ENCODE measurements at regions not wholly inside any gene's neighbourhood (a gene's known extent, or its start where the extent isn't known, plus 50 kb on each side); places are given as distances from the start of the nearest gene placed in this dataset.

GRCh38 chr21:20527731-20528460 lies 470.3 kb upstream of the NCAM2 start:
- DNase-seq (ENCODE audit: low read depth), result no peak

- DNase-seq (ENCODE audit: low read depth), result no peak
Observed at GRCh38 chr21:20537130-20537529, 461.1 kb upstream of the NCAM2 start.

- DNase-seq (ENCODE audit: low read depth), result no peak
Observed at GRCh38 chr21:20538039-20538658, 460.1 kb upstream of the NCAM2 start.

GRCh38 chr21:20545454-20545853 lies 452.8 kb upstream of the NCAM2 start:
- no peak for DNase-seq (ENCODE audit: low read depth)

GRCh38 chr21:20551939-20552338 lies 446.3 kb upstream of the NCAM2 start:
- DNase-seq (ENCODE audit: low read depth), result no peak

GRCh38 chr21:20554785-20555184 lies 443.4 kb upstream of the NCAM2 start:
- no peak for DNase-seq (ENCODE audit: low read depth)

GRCh38 chr21:20570824-20571232 lies 427.4 kb upstream of the NCAM2 start:
- no peak for DNase-seq (ENCODE audit: low read depth)

GRCh38 chr21:20572582-20572981 lies 425.6 kb upstream of the NCAM2 start:
- no peak for DNase-seq (ENCODE audit: low read depth)

GRCh38 chr21:20581361-20581760 lies 416.8 kb upstream of the NCAM2 start:
- DNase-seq (ENCODE audit: low read depth), result no peak

GRCh38 chr21:20591284-20591683 lies 406.9 kb upstream of the NCAM2 start:
- DNase-seq (ENCODE audit: low read depth), result peak; percentile 34

GRCh38 chr21:20592463-20592862 lies 405.7 kb upstream of the NCAM2 start:
- no peak for DNase-seq (ENCODE audit: low read depth)

- no peak for DNase-seq (ENCODE audit: low read depth)
Observed at GRCh38 chr21:20603236-20603635, 395.0 kb upstream of the NCAM2 start.

- no peak for DNase-seq (ENCODE audit: low read depth)
Observed at GRCh38 chr21:20611008-20611407, 387.2 kb upstream of the NCAM2 start.

GRCh38 chr21:20613654-20614053 lies 384.6 kb upstream of the NCAM2 start:
- DNase-seq (ENCODE audit: low read depth), result no peak

GRCh38 chr21:20617130-20617529 lies 381.1 kb upstream of the NCAM2 start:
- DNase-seq (ENCODE audit: low read depth), result no peak

- no peak for DNase-seq (ENCODE audit: low read depth)
Observed at GRCh38 chr21:20618878-20619277, 379.3 kb upstream of the NCAM2 start.

- DNase-seq (ENCODE audit: low read depth), result no peak
Observed at GRCh38 chr21:20627594-20627993, 370.6 kb upstream of the NCAM2 start.

- DNase-seq (ENCODE audit: low read depth), result peak; percentile 29
Observed at GRCh38 chr21:20631633-20632032, 366.6 kb upstream of the NCAM2 start.

GRCh38 chr21:20639026-20639425 lies 359.2 kb upstream of the NCAM2 start:
- DNase-seq (ENCODE audit: low read depth), result no peak

GRCh38 chr21:20641241-20641640 lies 357.0 kb upstream of the NCAM2 start:
- DNase-seq (ENCODE audit: low read depth), result no peak

- no peak for DNase-seq (ENCODE audit: low read depth)
Observed at GRCh38 chr21:20642681-20643080, 355.5 kb upstream of the NCAM2 start.

- DNase-seq (ENCODE audit: low read depth), result no peak
Observed at GRCh38 chr21:20644552-20644951, 353.7 kb upstream of the NCAM2 start.

- no peak for DNase-seq (ENCODE audit: low read depth)
Observed at GRCh38 chr21:20645344-20645743, 352.9 kb upstream of the NCAM2 start.
